Fibroblast of skin of right biceps (primary cell): ENCODE measurements at regions not wholly inside any gene's neighbourhood (a gene's known extent, or its start where the extent isn't known, plus 50 kb on each side); places are given as distances from the start of the nearest gene placed in this dataset.

ENCODE experiments used
- DNase-seq: peaks from one replicate; pipeline ENCODE4 v3.0.0-alpha.2; 2013

- DNase-seq, result peak; percentile 37
These were observed 513.8 kb upstream of the FAM241A start for GRCh38 chr4:111631215-111631999.

GRCh38 chr4:111632641-111633151, 512.6 kb upstream of the FAM241A start:
- DNase-seq, result peak; percentile 69

DNA sequence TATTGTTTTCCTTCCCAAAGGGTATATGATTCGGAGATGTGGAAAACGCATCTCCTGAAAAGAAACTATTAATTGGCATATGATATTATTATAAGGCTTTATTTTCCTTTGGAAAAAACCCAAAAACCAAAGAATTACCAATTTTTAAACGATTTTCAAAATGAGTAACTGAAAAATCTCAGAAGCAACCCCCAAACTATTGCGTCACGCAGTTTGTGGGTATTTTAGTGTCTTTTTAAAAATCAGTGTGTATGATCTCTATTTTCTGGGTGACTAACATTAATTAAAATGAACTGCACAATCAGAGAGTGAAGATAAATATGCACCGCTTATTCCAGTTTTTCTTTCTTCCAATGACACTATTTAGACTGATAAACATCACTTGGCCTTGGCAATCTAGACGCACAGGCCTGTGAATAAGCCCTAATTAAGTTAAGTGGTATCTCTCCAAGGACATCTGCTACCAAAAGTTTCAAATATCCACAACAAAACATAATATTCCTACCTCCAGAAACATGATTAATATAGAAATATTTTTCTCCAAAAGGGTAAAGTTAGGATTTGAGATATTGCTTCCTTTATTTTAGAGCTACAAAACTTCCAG, 511.5 kb upstream of the FAM241A start:
- no peak for DNase-seq

GRCh38 chr4:111635646-111636045, 509.6 kb upstream of the FAM241A start:
- DNase-seq, result no peak

DNA sequence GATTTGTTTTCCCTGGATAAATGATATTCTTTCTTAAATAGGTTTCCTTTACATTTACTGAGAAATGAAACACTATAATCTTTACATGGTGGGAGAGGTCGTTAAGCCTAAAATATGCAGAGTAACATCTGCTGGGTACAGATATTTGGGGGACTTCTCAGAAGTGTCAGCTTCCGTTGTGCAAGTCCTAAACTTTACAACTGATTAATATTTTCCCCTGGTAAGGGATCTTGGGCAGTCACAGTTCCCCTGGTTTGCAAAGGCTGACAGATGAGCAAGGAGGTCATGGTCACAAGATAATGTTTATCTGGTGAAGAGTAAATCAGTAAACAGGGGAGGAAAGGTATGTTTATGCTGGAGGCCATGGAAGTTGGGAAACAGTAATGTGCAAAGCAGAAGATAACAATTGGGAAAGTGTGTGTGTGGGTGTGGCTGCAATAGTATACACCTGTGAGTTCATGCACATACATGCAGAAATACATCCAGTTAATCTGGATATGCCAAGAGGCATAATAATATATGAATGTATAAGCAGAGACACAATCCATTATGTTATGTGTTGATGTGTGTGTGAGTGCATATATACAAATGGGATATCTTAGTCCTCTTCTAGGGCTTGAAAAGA, 508.2 kb upstream of the FAM241A start:
- no peak for DNase-seq

DNA sequence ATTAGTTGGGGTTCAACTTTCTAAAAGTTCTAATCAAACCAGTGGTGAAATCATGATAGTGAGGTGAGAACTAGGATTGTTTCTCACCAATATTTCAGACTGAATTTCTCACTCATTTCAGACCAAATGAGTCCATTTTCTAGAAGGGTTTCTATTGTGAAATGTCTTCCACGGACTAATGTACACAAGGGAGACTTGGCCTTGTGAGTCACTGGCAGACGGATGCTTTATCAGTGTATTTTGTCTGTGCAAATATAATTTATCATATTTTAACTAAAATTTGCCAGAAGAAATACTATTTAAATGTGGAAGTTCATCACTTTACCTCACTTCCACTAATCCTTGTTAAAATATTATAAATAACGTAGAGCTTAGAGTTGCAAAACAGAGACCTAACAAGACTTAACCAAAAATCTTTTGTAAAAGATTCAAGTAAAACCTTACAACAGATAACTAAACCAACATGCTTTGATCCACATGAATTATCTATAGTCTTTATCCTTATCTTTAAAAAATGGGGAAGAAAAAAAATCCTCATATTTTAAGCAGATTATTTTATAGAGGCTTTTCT, 506.0 kb upstream of the FAM241A start:
- peak; percentile 65 for DNase-seq

GRCh38 chr4:111639876-111640275, 505.4 kb upstream of the FAM241A start:
- DNase-seq, result peak; percentile 64

- peak; percentile 87 for DNase-seq
These were observed 503.3 kb upstream of the FAM241A start for GRCh38 chr4:111641813-111642579.

DNA sequence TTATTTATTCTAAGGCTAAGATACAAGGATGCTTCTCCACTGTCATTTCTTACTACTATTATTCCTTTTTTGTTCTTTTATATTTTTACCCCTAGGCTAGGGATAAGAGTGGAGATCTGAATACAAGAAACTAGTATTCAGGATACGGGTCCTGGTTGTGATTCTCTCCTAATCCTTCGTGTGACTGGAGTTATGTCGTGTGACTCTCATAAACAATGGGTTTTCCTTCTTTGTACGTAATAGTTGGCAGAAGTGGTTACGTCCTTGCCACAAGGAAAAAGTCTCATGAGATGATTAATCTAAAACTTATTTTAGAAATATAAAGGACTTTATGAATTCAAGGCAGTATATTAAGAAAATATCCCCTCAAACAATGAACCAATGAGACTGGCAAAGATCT, 497.2 kb upstream of the FAM241A start:
- DNase-seq, result no peak

- no peak for DNase-seq
These were observed 495.9 kb upstream of the FAM241A start for GRCh38 chr4:111649308-111649707.

- no peak for DNase-seq
These were observed 495.1 kb upstream of the FAM241A start for GRCh38 chr4:111650146-111650545.

GRCh38 chr4:111650674-111651086, 494.6 kb upstream of the FAM241A start:
- DNase-seq, result no peak

- peak; percentile 63 for DNase-seq
These were observed 493.0 kb upstream of the FAM241A start for GRCh38 chr4:111652236-111652635.

- DNase-seq, result no peak
These were observed 492.3 kb upstream of the FAM241A start for GRCh38 chr4:111652986-111653385.

DNA sequence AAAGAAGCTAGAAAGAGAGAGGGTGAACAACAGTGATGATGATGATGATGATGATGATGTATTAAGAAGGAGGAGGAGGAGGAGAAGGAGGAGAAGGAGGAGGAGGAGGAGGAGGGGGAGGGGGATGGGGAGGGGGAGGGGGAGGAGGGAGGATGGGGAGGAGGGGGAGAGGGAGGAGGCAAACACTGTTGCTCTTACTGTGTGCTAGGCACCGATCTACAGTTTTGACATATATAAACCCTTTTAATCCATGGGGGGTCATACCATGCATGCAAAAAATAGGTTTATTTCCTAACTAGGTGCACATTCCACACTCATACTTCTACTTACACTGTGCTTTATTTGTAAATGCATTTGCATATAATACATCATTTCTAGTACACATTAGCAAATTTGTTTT, 482.8 kb upstream of the FAM241A start:
- no peak for DNase-seq

DNA sequence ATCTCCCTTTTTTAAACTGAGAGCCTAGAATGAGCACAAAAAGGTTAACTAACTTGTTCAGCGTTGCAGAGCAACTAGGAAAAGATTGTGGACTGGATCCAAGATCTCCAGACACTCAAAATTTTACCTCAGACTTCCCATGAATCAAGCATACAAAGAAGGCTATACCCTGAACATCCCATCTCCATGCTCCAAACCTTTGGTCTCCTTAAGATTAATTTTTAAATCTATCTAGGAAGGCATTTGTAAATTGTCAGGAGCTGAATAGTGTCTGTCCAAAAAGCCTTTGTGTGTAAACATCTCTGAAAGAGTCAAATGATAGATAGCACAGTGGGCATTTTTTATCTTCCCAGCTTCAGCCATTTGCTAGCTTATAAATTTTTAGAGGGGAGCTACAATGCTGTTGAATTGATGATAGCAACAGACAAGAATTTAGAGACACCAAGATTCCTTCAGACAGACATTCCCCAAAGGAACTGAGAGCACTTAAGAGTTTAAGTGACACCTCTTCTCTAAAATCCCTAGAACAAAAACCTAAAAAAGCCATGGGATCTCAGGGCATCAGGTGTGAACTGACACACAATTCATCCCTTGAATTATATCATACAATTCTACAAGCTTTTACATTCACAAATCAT, 480.8 kb upstream of the FAM241A start:
- no peak for DNase-seq

DNA sequence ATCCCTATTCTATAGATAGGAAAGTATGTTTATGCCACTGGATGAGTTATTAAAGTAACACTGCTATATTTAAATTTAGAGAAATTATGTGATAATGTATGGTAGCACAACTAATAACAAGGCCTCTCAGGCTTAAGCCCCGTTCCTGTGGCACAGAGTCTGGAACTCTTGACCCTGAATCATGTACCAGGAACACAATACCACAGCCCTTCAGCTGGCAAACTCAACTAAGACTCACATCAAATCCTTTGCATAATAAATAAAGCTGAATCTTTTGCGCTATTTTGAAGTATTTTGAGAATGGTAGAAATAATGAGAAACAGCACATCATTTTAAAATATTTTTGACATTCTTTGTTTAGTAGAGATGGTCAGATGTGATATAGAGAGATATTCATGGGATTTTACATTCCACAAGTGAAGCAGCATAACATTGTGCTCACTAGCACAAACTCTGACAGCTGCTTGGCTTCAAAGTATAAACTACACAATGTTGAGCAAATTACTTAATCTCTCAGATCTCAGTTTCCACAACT, 478.4 kb upstream of the FAM241A start:
- no peak for DNase-seq

GRCh38 chr4:111671756-111672155, 473.5 kb upstream of the FAM241A start:
- DNase-seq, result no peak

GRCh38 chr4:111675746-111676145, 469.5 kb upstream of the FAM241A start:
- no peak for DNase-seq

- no peak for DNase-seq
These were observed 468.7 kb upstream of the FAM241A start for GRCh38 chr4:111676533-111676932.

GRCh38 chr4:111678479-111678878, 466.8 kb upstream of the FAM241A start:
- peak; percentile 95 for DNase-seq

- no peak for DNase-seq
These were observed 466.3 kb upstream of the FAM241A start for GRCh38 chr4:111678908-111679307.
